Chondrocyte (in vitro differentiated cells): ENCODE measurements at regions not wholly inside any gene's neighbourhood (a gene's known extent, or its start where the extent isn't known, plus 50 kb on each side); places are given as distances from the start of the nearest gene placed in this dataset.

Experiments used
- DNase-seq: peaks from one replicate; pipeline ENCODE4 v3.0.0; 2021; ENCODE audit warnings: mixed read lengths, low spot score
- H3K27ac Mint-ChIP-seq: one replicate; pipeline ENCODE4 v1.8.0; 2021; ENCODE audit warnings: mild to moderate bottlenecking, moderate library complexity, mixed read lengths; ENCODE audit not compliant: unreplicated experiment
- H3K27me3 Mint-ChIP-seq: 2 replicates; pipeline ENCODE4 v1.8.0; 2021; ENCODE audit warnings: low read depth, mixed read lengths
- H3K36me3 Mint-ChIP-seq: 2 replicates; pipeline ENCODE4 v1.8.0; 2021; ENCODE audit warnings: low read depth, mixed read lengths
- H3K4me1 Mint-ChIP-seq: 2 replicates; pipeline ENCODE4 v1.8.0; 2021; ENCODE audit warnings: low read depth, mild to moderate bottlenecking, mixed read lengths
- H3K4me3 Mint-ChIP-seq: one replicate; pipeline ENCODE4 v1.8.0; 2021; ENCODE audit warnings: mild to moderate bottlenecking, moderate library complexity, mixed read lengths; ENCODE audit not compliant: unreplicated experiment
- H3K9me3 Mint-ChIP-seq: 2 replicates; pipeline ENCODE4 v1.8.0; 2021; ENCODE audit warnings: low read depth, mixed read lengths
- CTCF ChIP-seq: fragments of 200-600 bp; sonication (generic); IDR thresholded peaks from 2 replicates; pipeline ENCODE4 v1.5.0; 2021; ENCODE audit warnings: antibody characterized with exemption, mild to moderate bottlenecking, moderate library complexity

DNA sequence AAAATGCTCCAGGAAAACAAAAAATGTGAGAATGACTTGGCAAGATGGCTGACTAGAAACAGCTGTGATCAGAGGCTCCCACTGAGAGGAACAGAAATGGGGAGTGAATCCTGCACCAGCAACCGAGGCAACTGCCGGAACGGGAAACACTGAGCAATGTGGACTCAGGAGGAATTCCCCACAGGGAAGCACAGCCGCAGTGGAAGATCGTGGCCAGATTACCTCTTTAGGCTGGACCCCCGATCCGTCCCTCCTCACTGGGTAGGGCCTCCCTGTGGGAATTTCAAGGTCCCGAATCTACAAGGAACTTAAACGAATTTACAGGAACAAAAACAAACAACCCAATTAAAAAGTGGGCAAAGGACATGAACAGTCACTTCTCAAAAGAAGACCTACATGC is 385.2 kb upstream of the MCTP2 start:
- Mint-ChIP-seq H3K27me3 (no peaks in the 10 kb centered on the region), H3K9me3 (no peaks in the 10 kb centered on the region), H3K4me1 (no peaks in the 10 kb centered on the region), H3K27ac (no peak overlapping the region), H3K36me3 (no peaks in the 10 kb centered on the region), H3K4me3 (no peak overlapping the region)
- no peak for TF ChIP-seq CTCF
- DNase-seq = no peak

- H3K4me1 Mint-ChIP-seq = no peaks in the 10 kb centered on the region
Observed at GRCh38 chr15:93837450-93837849, 393.9 kb upstream of the MCTP2 start.

GRCh38 chr15:93835344-93835743 is 396.0 kb upstream of the MCTP2 start:
- no peaks in the 10 kb centered on the region for H3K9me3 Mint-ChIP-seq
- H3K4me1 Mint-ChIP-seq = no peaks in the 10 kb centered on the region
- H3K4me3 Mint-ChIP-seq = no peak overlapping the region
- no peaks in the 10 kb centered on the region for H3K27me3 Mint-ChIP-seq
- TF ChIP-seq CTCF = no peak
- DNase-seq = no peak
- H3K36me3 Mint-ChIP-seq = no peaks in the 10 kb centered on the region
- H3K27ac Mint-ChIP-seq = no peak overlapping the region

More at GRCh38 chr15:93837450-93837849, 393.9 kb upstream of the MCTP2 start:
- no peak for DNase-seq
- TF ChIP-seq CTCF = no peak
- Mint-ChIP-seq H3K9me3 (no peaks in the 10 kb centered on the region), H3K36me3 (no peaks in the 10 kb centered on the region), H3K4me3 (no peak overlapping the region), H3K27me3 (no peaks in the 10 kb centered on the region), H3K27ac (no peak overlapping the region)

GRCh38 chr15:93831641-93832040 is 399.7 kb upstream of the MCTP2 start:
- H3K9me3 Mint-ChIP-seq = no peaks in the 10 kb centered on the region
- peaks cover 4% of the 10 kb centered on the region for H3K4me1 Mint-ChIP-seq
- no peaks in the 10 kb centered on the region for H3K36me3 Mint-ChIP-seq
- no peak overlapping the region for H3K4me3 Mint-ChIP-seq
- no peak overlapping the region for H3K27ac Mint-ChIP-seq
- TF ChIP-seq CTCF = no peak
- no peaks in the 10 kb centered on the region for H3K27me3 Mint-ChIP-seq
- DNase-seq = no peak

GRCh38 chr15:93830221-93831080 is 400.9 kb upstream of the MCTP2 start:
- peaks cover 4% of the 10 kb centered on the region for H3K4me1 Mint-ChIP-seq
- no peak overlapping the region for H3K27ac Mint-ChIP-seq
- DNase-seq = no peak
- H3K4me3 Mint-ChIP-seq = no peak overlapping the region
- no peak for TF ChIP-seq CTCF
- no peaks in the 10 kb centered on the region for H3K27me3 Mint-ChIP-seq
- no peaks in the 10 kb centered on the region for H3K36me3 Mint-ChIP-seq
- no peaks in the 10 kb centered on the region for H3K9me3 Mint-ChIP-seq
